ENCODE measurements at regions not wholly inside any gene's neighbourhood (a gene's known extent, or its start where the extent isn't known, plus 50 kb on each side); places are given as distances from the start of the nearest gene placed in this dataset.

- TF ChIP-seq TAF1 (IDR thresholded peaks at IDR 0.05; ENCODE audit: borderline replicate concordance, insufficient read depth, low read length) (no peak), SIN3A (IDR thresholded peaks at IDR 0.05; ENCODE audit: borderline replicate concordance, insufficient read depth, low read length) (no peak)
Observed at GRCh38 chr10:3382092-3382491, 209.5 kb upstream of the PITRM1 start.
